ENCODE measurements at regions not wholly inside any gene's neighbourhood (a gene's known extent, or its start where the extent isn't known, plus 50 kb on each side); places are given as distances from the start of the nearest gene placed in this dataset.

- TF ChIP-seq Cebpa-rat (IDR thresholded peaks at IDR 0.05) = no peak
- no peaks in the 10 kb centered on the region for H3K4me1 ChIP-seq
- H3K9ac ChIP-seq = no peak overlapping the region
- H3K27me3 ChIP-seq = no peaks in the 10 kb centered on the region
- no peak overlapping the region for H3K4me2 ChIP-seq
- no peaks in the 10 kb centered on the region for H3K36me3 ChIP-seq
- no peaks in the 10 kb centered on the region for H4K20me1 ChIP-seq
- H3K4me3 ChIP-seq = no peak overlapping the region
- no peaks in the 10 kb centered on the region for H3K9me3 ChIP-seq
- no peak overlapping the region for H3K27ac ChIP-seq
These were observed 159.0 kb downstream of the GASK1B start for GRCh38 chr4:158013858-158014257.

- Histone ChIP-seq H3K4me2 (no peak overlapping the region), H3K4me1 (no peaks in the 10 kb centered on the region), H3K27ac (no peak overlapping the region), H3K36me3 (no peaks in the 10 kb centered on the region), H3K4me3 (no peak overlapping the region), H3K9ac (no peak overlapping the region), H4K20me1 (no peaks in the 10 kb centered on the region), H3K9me3 (no peaks in the 10 kb centered on the region), H3K27me3 (no peaks in the 10 kb centered on the region)
- TF ChIP-seq Cebpa-rat (IDR thresholded peaks at IDR 0.05) = no peak
These were observed 162.5 kb downstream of the GASK1B start for GRCh38 chr4:158010361-158010760.

GRCh38 chr4:158008551-158009218 lies 164.1 kb downstream of the GASK1B start:
- no peak for TF ChIP-seq Cebpa-rat (IDR thresholded peaks at IDR 0.05)
- H3K4me1 ChIP-seq = no peaks in the 10 kb centered on the region
- no peaks in the 10 kb centered on the region for H3K27me3 ChIP-seq

GRCh38 chr4:158007566-158007965 lies 165.3 kb downstream of the GASK1B start:
- no peaks in the 10 kb centered on the region for H4K20me1 ChIP-seq
- no peaks in the 10 kb centered on the region for H3K4me1 ChIP-seq
- no peaks in the 10 kb centered on the region for H3K36me3 ChIP-seq
- H3K9me3 ChIP-seq = no peaks in the 10 kb centered on the region
- H3K27me3 ChIP-seq = no peaks in the 10 kb centered on the region
- no peak overlapping the region for H3K4me2 ChIP-seq
- H3K9ac ChIP-seq = no peak overlapping the region
- TF ChIP-seq Cebpa-rat (IDR thresholded peaks at IDR 0.05) = no peak
- H3K27ac ChIP-seq = no peak overlapping the region
- no peak overlapping the region for H3K4me3 ChIP-seq

More at GRCh38 chr4:158008551-158009218, 164.1 kb downstream of the GASK1B start:
- Histone ChIP-seq H3K27ac (no peak overlapping the region), H4K20me1 (no peaks in the 10 kb centered on the region), H3K4me3 (no peak overlapping the region), H3K9me3 (no peaks in the 10 kb centered on the region), H3K4me2 (no peak overlapping the region), H3K9ac (no peak overlapping the region), H3K36me3 (no peaks in the 10 kb centered on the region)

GRCh38 chr4:158006990-158007389 lies 165.8 kb downstream of the GASK1B start:
- no peaks in the 10 kb centered on the region for H3K9me3 ChIP-seq
- H3K4me3 ChIP-seq = no peak overlapping the region
- H3K36me3 ChIP-seq = no peaks in the 10 kb centered on the region
- H3K27ac ChIP-seq = no peak overlapping the region
- TF ChIP-seq Cebpa-rat (IDR thresholded peaks at IDR 0.05) = no peak
- no peak overlapping the region for H3K9ac ChIP-seq
- no peak overlapping the region for H3K4me2 ChIP-seq
- H3K27me3 ChIP-seq = no peaks in the 10 kb centered on the region
- H3K4me1 ChIP-seq = no peaks in the 10 kb centered on the region
- no peaks in the 10 kb centered on the region for H4K20me1 ChIP-seq

GRCh38 chr4:158005021-158005420 lies 167.8 kb downstream of the GASK1B start:
- Histone ChIP-seq H3K4me2 (no peak overlapping the region), H3K27me3 (no peaks in the 10 kb centered on the region), H3K4me1 (no peaks in the 10 kb centered on the region), H3K36me3 (no peaks in the 10 kb centered on the region), H3K9me3 (no peaks in the 10 kb centered on the region), H3K4me3 (no peak overlapping the region), H3K9ac (no peak overlapping the region), H4K20me1 (no peaks in the 10 kb centered on the region), H3K27ac (no peak overlapping the region)
- no peak for TF ChIP-seq Cebpa-rat (IDR thresholded peaks at IDR 0.05)

GRCh38 chr4:158004101-158004500 lies 168.7 kb downstream of the GASK1B start:
- no peak for TF ChIP-seq Cebpa-rat (IDR thresholded peaks at IDR 0.05)
- Histone ChIP-seq H3K9me3 (no peaks in the 10 kb centered on the region), H3K36me3 (no peaks in the 10 kb centered on the region), H3K27ac (no peak overlapping the region), H3K9ac (no peak overlapping the region), H3K4me1 (no peaks in the 10 kb centered on the region), H3K4me3 (no peak overlapping the region), H4K20me1 (no peaks in the 10 kb centered on the region), H3K27me3 (no peaks in the 10 kb centered on the region), H3K4me2 (no peak overlapping the region)

GRCh38 chr4:158003212-158003611 lies 169.6 kb downstream of the GASK1B start:
- Histone ChIP-seq H3K9me3 (no peaks in the 10 kb centered on the region), H3K27me3 (no peaks in the 10 kb centered on the region), H3K27ac (no peak overlapping the region), H4K20me1 (no peaks in the 10 kb centered on the region), H3K4me3 (no peak overlapping the region), H3K4me1 (no peaks in the 10 kb centered on the region), H3K36me3 (no peaks in the 10 kb centered on the region), H3K9ac (no peak overlapping the region), H3K4me2 (no peak overlapping the region)
- TF ChIP-seq Cebpa-rat (IDR thresholded peaks at IDR 0.05) = no peak

GRCh38 chr4:158002173-158002572 lies 170.7 kb downstream of the GASK1B start:
- H4K20me1 ChIP-seq = no peaks in the 10 kb centered on the region
- no peak overlapping the region for H3K9ac ChIP-seq
- no peak overlapping the region for H3K4me3 ChIP-seq
- H3K27ac ChIP-seq = no peak overlapping the region
- no peak for TF ChIP-seq Cebpa-rat (IDR thresholded peaks at IDR 0.05)
- no peak overlapping the region for H3K4me2 ChIP-seq
- H3K27me3 ChIP-seq = no peaks in the 10 kb centered on the region
- H3K4me1 ChIP-seq = no peaks in the 10 kb centered on the region
- no peaks in the 10 kb centered on the region for H3K36me3 ChIP-seq
- H3K9me3 ChIP-seq = no peaks in the 10 kb centered on the region

GRCh38 chr4:158001756-158002155 lies 171.1 kb downstream of the GASK1B start:
- no peak overlapping the region for H3K9ac ChIP-seq

GRCh38 chr4:157999723-158000122 lies 173.1 kb downstream of the GASK1B start:
- Histone ChIP-seq H3K36me3 (no peaks in the 10 kb centered on the region), H4K20me1 (no peaks in the 10 kb centered on the region), H3K27ac (no peak overlapping the region), H3K9me3 (no peaks in the 10 kb centered on the region), H3K27me3 (no peaks in the 10 kb centered on the region), H3K4me3 (no peak overlapping the region), H3K4me2 (no peak overlapping the region), H3K9ac (no peak overlapping the region), H3K4me1 (no peaks in the 10 kb centered on the region)
- TF ChIP-seq Cebpa-rat (IDR thresholded peaks at IDR 0.05) = no peak

More at GRCh38 chr4:158001756-158002155, 171.1 kb downstream of the GASK1B start:
- TF ChIP-seq Cebpa-rat (IDR thresholded peaks at IDR 0.05) = no peak
- H3K36me3 ChIP-seq = no peaks in the 10 kb centered on the region
- no peaks in the 10 kb centered on the region for H4K20me1 ChIP-seq
- no peak overlapping the region for H3K4me3 ChIP-seq
- H3K27ac ChIP-seq = no peak overlapping the region
- H3K4me1 ChIP-seq = no peaks in the 10 kb centered on the region
- no peaks in the 10 kb centered on the region for H3K27me3 ChIP-seq
- no peaks in the 10 kb centered on the region for H3K9me3 ChIP-seq
- H3K4me2 ChIP-seq = no peak overlapping the region
